ENCODE measurements at regions not wholly inside any gene's neighbourhood (a gene's known extent, or its start where the extent isn't known, plus 50 kb on each side); places are given as distances from the start of the nearest gene placed in this dataset.

- H3K9me3 ChIP-seq (replicated peaks in 1 of 3), result no peaks in the 10 kb centered on the region
- no peak for TF ChIP-seq CTCF (IDR thresholded peaks at IDR 0.05)
Measured at GRCh38 chr3:59451800-59452746, 402.2 kb upstream of the CFAP20DC start.

GRCh38 chr3:59450946-59451763 lies 401.3 kb upstream of the CFAP20DC start:
- 54 to 60% (median 58%) methylated on average over 6 of the region's 6 CpGs for WGBS, 4 donors

More at GRCh38 chr3:59451800-59452746, 402.2 kb upstream of the CFAP20DC start:
- H3K36me3 ChIP-seq (replicated peaks in 1 of 2), result no peaks in the 10 kb centered on the region
- H3K27me3 ChIP-seq, result no peaks in the 10 kb centered on the region
- H3K4me3 ChIP-seq, result no peak overlapping the region
- intact Hi-C loops (cut with DNase I), result no loop called here
- DNase-seq, result no peak
- 75 to 84% (median 80%) methylated on average over 6 to 7 of the region's 7 CpGs for WGBS, 4 donors
- H3K27ac ChIP-seq, result no peak overlapping the region
- H3K4me1 ChIP-seq (replicated peaks in 1 of 2), result no peaks in the 10 kb centered on the region

GRCh38 chr3:59450437-59450836 lies 400.6 kb upstream of the CFAP20DC start:
- H3K27me3 ChIP-seq, result no peaks in the 10 kb centered on the region
- intact Hi-C loops (cut with DNase I), result no loop called here
- no peaks in the 10 kb centered on the region for H3K4me1 ChIP-seq (replicated peaks in 1 of 2)
- no peak overlapping the region for H3K4me3 ChIP-seq
- no peak for DNase-seq
- no peaks in the 10 kb centered on the region for H3K36me3 ChIP-seq (replicated peaks in 1 of 2)
- TF ChIP-seq POLR2A (IDR thresholded peaks at IDR 0.05) (no peak), CTCF (IDR thresholded peaks at IDR 0.05) (no peak)
- WGBS, 4 donors, result 93 to 97% (median 95%) methylated on average over 5 of the region's 5 CpGs
- H3K27ac ChIP-seq, result no peak overlapping the region
- no peaks in the 10 kb centered on the region for H3K9me3 ChIP-seq (replicated peaks in 1 of 3)

More at GRCh38 chr3:59450946-59451763, 401.3 kb upstream of the CFAP20DC start:
- no peaks in the 10 kb centered on the region for H3K27me3 ChIP-seq
- intact Hi-C loops (cut with DNase I), result no loop called here
- no peak for TF ChIP-seq CTCF (IDR thresholded peaks at IDR 0.05)
- TF ChIP-seq POLR2A (IDR thresholded peaks at IDR 0.05), result no peak
- H3K27ac ChIP-seq, result no peak overlapping the region
- no peaks in the 10 kb centered on the region for H3K9me3 ChIP-seq (replicated peaks in 1 of 3)
- no peak for DNase-seq
- no peaks in the 10 kb centered on the region for H3K36me3 ChIP-seq (replicated peaks in 1 of 2)
- no peaks in the 10 kb centered on the region for H3K4me1 ChIP-seq (replicated peaks in 1 of 2)
- no peak overlapping the region for H3K4me3 ChIP-seq

GRCh38 chr3:59446775-59447465 lies 397.1 kb upstream of the CFAP20DC start:
- TF ChIP-seq POLR2A (IDR thresholded peaks at IDR 0.05) (no peak), CTCF (IDR thresholded peaks at IDR 0.05) (no peak)

More at GRCh38 chr3:59446775-59447465, 397.1 kb upstream of the CFAP20DC start:
- intact Hi-C loops (cut with DNase I), result no loop called here
- H3K27me3 ChIP-seq, result no peaks in the 10 kb centered on the region
- 67 to 77% (median 69%) methylated on average over 6 of the region's 6 CpGs for WGBS, 4 donors
- no peak for DNase-seq
- no peaks in the 10 kb centered on the region for H3K36me3 ChIP-seq (replicated peaks in 1 of 2)
- H3K4me3 ChIP-seq, result no peak overlapping the region
- no peak overlapping the region for H3K27ac ChIP-seq
- H3K9me3 ChIP-seq (replicated peaks in 1 of 3), result no peaks in the 10 kb centered on the region
- H3K4me1 ChIP-seq (replicated peaks in 1 of 2), result no peaks in the 10 kb centered on the region
